Peyer's patch (tissue), 4 donors: ENCODE measurements at regions not wholly inside any gene's neighbourhood (a gene's known extent, or its start where the extent isn't known, plus 50 kb on each side); places are given as distances from the start of the nearest gene placed in this dataset.

Experiments used
- CTCF ChIP-seq, 6 experiments: fragments of 450-650 bp in 4 of 6; fragments of 200-600 bp in 2 of 6; sonication (generic) in 1 of 6; IDR thresholded peaks; one replicate each; pipeline ENCODE4 v1.5.1; 2017 to 2019; ENCODE audit warnings: antibody characterized with exemption in 6 of 6, mild to moderate bottlenecking in 3 of 6, moderate library complexity in 1 of 6
- POLR2A ChIP-seq, 2 donors: fragments of 450-650 bp; IDR thresholded peaks; one replicate each; pipeline ENCODE4 v1.5.1; 2017; ENCODE audit warnings: antibody characterized with exemption in 2 of 2, mild to moderate bottlenecking in 2 of 2, moderate library complexity in 2 of 2

GRCh38 chr13:91216928-91217700, 130.4 kb upstream of the MIR17HG start:
- no peak for TF ChIP-seq CTCF (IDR thresholded peaks at IDR 0.05)
- no peak for TF ChIP-seq POLR2A (IDR thresholded peaks at IDR 0.05)
